ENCODE measurements at regions not wholly inside any gene's neighbourhood (a gene's known extent, or its start where the extent isn't known, plus 50 kb on each side); places are given as distances from the start of the nearest gene placed in this dataset.

- no peaks in the 10 kb centered on the region for H3K27me3 ChIP-seq
- no peaks in the 10 kb centered on the region for H3K9me3 ChIP-seq
- H3K36me3 ChIP-seq (replicated peaks in 1 of 2; ENCODE audit: insufficient read depth in 1 of 2, low read depth in 2 of 2) = no peaks in the 10 kb centered on the region
- H3K4me3 ChIP-seq = no peak overlapping the region
- no peak for DNase-seq
- WGBS, 2 donors = 92 to 94% methylated on average over 2 of the region's 2 CpGs
- H3K4me1 ChIP-seq = peaks cover 10% of the 10 kb centered on the region
- TF ChIP-seq, protein P1, sequence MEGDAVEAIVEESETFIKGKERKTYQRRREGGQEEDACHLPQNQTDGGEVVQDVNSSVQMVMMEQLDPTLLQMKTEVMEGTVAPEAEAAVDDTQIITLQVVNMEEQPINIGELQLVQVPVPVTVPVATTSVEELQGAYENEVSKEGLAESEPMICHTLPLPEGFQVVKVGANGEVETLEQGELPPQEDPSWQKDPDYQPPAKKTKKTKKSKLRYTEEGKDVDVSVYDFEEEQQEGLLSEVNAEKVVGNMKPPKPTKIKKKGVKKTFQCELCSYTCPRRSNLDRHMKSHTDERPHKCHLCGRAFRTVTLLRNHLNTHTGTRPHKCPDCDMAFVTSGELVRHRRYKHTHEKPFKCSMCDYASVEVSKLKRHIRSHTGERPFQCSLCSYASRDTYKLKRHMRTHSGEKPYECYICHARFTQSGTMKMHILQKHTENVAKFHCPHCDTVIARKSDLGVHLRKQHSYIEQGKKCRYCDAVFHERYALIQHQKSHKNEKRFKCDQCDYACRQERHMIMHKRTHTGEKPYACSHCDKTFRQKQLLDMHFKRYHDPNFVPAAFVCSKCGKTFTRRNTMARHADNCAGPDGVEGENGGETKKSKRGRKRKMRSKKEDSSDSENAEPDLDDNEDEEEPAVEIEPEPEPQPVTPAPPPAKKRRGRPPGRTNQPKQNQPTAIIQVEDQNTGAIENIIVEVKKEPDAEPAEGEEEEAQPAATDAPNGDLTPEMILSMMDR (IDR thresholded peaks at IDR 0.05) = no peak
- no peak for TF ChIP-seq POLR2A (IDR thresholded peaks at IDR 0.05)
- no peak for ATAC-seq
- intact Hi-C loops (cut with DNase I) = no loop called here
- H3K27ac ChIP-seq = peak overlapping the region in 1 of 4 donors; percentile 66
Observed at GRCh38 chr20:22426772-22427171, 157.6 kb downstream of the FOXA2 start.

DNA sequence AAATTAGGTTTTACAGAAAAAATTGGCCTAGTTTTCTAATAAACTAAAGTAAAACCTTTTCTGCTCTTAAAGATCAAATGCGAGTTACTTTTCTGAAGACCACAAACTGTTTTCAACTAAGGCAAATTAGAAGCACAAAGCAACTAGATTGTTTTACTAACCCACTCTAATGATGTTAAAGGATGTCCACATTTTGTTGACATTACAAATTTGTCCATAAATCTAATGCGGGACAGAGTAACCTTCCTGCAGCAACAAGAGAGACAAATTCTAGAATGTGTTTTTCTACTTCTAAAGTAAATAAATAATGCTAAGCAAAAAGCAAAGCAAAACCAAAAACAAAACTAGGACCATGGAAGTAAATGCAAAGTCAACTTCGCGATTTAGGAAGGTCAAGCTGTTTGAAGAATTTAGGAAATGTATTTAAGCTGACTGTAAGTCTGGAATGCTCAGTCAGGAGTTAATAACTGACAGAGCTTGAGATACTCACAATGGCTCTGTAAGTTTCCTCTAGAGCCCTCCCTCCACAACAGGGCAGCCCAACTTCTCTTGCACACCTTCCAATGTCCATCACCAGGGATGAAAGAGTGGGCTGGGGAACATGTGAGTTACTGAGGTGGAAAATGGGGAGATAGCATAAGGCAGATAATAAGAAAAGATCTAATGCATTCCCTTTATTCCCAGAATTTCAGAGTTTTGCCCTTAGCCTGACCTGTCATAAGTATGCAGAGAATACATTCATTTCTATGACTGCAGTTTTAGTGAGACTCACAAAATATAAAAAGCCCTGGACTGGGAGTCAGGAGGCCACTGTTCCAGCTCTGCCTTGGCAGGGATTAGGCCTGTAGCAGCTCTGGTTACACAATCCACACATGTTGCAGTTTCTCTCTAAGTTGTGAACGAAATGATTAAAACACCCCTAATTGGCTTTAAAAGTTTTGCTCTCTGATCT lies 158.8 kb downstream of the FOXA2 start:
- Histone ChIP-seq H3K36me3 (replicated peaks in 1 of 2; ENCODE audit: insufficient read depth in 1 of 2, low read depth in 2 of 2) (no peaks in the 10 kb centered on the region), H3K9me3 (no peaks in the 10 kb centered on the region), H3K27ac (peak overlapping the region in 3 of 4 donors; percentile 19 to 66 (median 39)), H3K4me1 (peaks cover 10% of the 10 kb centered on the region), H3K27me3 (no peaks in the 10 kb centered on the region), H3K4me3 (no peak overlapping the region)
- DNase-seq (no peak), ATAC-seq (peak; percentile 81)
- no peak for TF ChIP-seq POLR2A (IDR thresholded peaks at IDR 0.05)
- TF ChIP-seq, protein P1 (IDR thresholded peaks at IDR 0.05) = no peak
- WGBS, 2 donors = 67 to 72% methylated on average over 5 of the region's 5 CpGs
- intact Hi-C loops (cut with DNase I) = no loop called here

DNA sequence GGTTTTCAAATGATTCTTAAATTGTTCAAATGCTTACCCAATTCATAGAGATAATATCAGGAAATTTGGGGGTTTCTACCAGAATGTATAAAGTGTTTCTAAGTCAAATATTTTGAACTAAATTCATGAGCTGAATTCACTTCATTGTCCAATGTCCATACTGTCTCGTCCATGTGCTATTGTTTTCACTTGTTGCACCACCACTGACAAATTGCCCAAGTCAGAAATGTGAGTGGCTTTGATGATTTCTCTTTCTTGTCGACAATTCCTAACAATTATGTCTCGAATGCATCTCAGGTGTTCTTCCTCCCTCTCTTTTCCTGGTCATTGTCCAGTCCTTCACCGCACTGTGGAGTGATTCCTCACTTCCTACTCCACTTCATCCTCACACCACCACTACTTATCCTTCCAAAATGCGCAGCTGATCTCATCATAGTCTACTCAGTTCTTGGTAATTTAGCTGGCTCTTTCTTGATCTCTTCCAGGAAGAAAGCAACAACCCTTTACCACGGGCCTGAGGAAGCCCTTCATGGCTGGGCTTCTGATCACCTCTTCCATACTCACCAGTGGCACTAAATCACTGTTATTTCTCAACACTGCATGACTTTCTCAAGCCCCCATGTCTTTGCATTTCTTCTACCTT lies 161.1 kb downstream of the FOXA2 start:
- Histone ChIP-seq H3K27me3 (no peaks in the 10 kb centered on the region), H3K9me3 (no peaks in the 10 kb centered on the region), H3K4me3 (no peak overlapping the region), H3K36me3 (replicated peaks in 1 of 2; ENCODE audit: insufficient read depth in 1 of 2, low read depth in 2 of 2) (no peaks in the 10 kb centered on the region), H3K27ac (no peak overlapping the region), H3K4me1 (no peaks in the 10 kb centered on the region)
- TF ChIP-seq POLR2A (IDR thresholded peaks at IDR 0.05) = no peak
- TF ChIP-seq, protein P1 (IDR thresholded peaks at IDR 0.05) = no peak
- WGBS, 2 donors = 83 to 84% methylated on average over 6 of the region's 6 CpGs
- ATAC-seq = no peak
- DNase-seq = no peak
- intact Hi-C loops (cut with DNase I) = no loop called here

GRCh38 chr20:22420116-22420598 lies 164.2 kb downstream of the FOXA2 start:
- intact Hi-C loops (cut with DNase I) = no loop called here
- ATAC-seq (no peak), DNase-seq (no peak)
- Histone ChIP-seq H3K27me3 (no peaks in the 10 kb centered on the region), H3K4me3 (no peak overlapping the region), H3K4me1 (no peaks in the 10 kb centered on the region), H3K27ac (no peak overlapping the region), H3K9me3 (no peaks in the 10 kb centered on the region), H3K36me3 (replicated peaks in 1 of 2; ENCODE audit: insufficient read depth in 1 of 2, low read depth in 2 of 2) (no peaks in the 10 kb centered on the region)
- 96 to 98% methylated on average over 3 of the region's 3 CpGs for WGBS, 2 donors
- TF ChIP-seq, protein P1 (IDR thresholded peaks at IDR 0.05) = no peak
- TF ChIP-seq POLR2A (IDR thresholded peaks at IDR 0.05) = no peak

All from body of pancreas (tissue), 4 donors.